ENCODE measurements at regions not wholly inside any gene's neighbourhood (a gene's known extent, or its start where the extent isn't known, plus 50 kb on each side); places are given as distances from the start of the nearest gene placed in this dataset.

- H3K4me3 ChIP-seq (ENCODE audit: low read depth, low read length), result no peak overlapping the region
- TF ChIP-seq, protein P1, sequence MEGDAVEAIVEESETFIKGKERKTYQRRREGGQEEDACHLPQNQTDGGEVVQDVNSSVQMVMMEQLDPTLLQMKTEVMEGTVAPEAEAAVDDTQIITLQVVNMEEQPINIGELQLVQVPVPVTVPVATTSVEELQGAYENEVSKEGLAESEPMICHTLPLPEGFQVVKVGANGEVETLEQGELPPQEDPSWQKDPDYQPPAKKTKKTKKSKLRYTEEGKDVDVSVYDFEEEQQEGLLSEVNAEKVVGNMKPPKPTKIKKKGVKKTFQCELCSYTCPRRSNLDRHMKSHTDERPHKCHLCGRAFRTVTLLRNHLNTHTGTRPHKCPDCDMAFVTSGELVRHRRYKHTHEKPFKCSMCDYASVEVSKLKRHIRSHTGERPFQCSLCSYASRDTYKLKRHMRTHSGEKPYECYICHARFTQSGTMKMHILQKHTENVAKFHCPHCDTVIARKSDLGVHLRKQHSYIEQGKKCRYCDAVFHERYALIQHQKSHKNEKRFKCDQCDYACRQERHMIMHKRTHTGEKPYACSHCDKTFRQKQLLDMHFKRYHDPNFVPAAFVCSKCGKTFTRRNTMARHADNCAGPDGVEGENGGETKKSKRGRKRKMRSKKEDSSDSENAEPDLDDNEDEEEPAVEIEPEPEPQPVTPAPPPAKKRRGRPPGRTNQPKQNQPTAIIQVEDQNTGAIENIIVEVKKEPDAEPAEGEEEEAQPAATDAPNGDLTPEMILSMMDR (IDR thresholded peaks at IDR 0.05; ENCODE audit: insufficient read depth, low read depth, low read length), result no peak
- DNase-seq (ENCODE audit: low read depth), result no peak
These were observed 62.3 kb upstream of the CDH5 start for GRCh38 chr16:66304151-66304550.

DNA sequence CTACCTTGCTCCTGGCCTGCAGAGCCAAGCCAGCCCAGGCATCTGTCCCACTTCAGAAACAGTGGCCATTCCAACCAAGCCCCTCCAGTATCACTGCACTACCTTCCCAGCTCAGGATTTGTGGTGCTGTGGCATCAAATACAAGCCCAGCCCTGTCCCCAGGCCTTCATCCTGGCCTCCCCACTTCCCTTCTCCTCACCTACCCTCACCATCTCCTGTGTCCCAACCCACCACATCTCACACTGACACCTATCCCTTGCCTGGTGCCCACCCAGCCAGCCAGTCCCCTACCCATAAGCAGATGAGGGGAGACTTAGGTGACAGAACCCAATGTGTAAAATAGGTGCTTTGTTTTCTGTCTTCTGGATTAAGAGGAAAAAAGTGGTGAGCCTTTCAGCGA, 66.0 kb upstream of the CDH5 start:
- TF ChIP-seq, protein P1 (IDR thresholded peaks at IDR 0.05; ENCODE audit: insufficient read depth, low read depth, low read length), result no peak
- no peak overlapping the region for H3K4me3 ChIP-seq (ENCODE audit: low read depth, low read length)
- DNase-seq (ENCODE audit: low read depth), result no peak

DNA sequence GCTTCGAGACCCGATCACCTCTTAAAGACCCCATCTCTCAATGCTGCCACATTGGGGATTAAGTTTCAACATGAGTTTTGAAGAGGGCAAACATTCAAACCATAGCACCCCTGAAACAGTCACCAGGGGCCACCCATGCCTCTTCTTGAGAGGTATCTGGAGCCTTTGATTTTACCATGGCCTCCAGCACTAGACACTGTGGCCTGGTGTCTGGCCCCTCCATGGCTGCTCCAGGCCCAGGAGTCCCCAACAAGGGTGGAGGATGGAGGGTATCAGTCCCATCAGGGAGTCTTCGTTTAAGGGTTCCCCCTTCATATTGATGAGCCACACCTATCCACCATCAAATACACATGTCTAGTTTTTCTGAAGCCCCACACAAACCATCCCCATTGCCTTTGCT, 66.5 kb upstream of the CDH5 start:
- DNase-seq (ENCODE audit: low read depth), result no peak
- H3K4me3 ChIP-seq (ENCODE audit: low read depth, low read length), result no peak overlapping the region
- TF ChIP-seq, protein P1 (IDR thresholded peaks at IDR 0.05; ENCODE audit: insufficient read depth, low read depth, low read length), result no peak

DNA sequence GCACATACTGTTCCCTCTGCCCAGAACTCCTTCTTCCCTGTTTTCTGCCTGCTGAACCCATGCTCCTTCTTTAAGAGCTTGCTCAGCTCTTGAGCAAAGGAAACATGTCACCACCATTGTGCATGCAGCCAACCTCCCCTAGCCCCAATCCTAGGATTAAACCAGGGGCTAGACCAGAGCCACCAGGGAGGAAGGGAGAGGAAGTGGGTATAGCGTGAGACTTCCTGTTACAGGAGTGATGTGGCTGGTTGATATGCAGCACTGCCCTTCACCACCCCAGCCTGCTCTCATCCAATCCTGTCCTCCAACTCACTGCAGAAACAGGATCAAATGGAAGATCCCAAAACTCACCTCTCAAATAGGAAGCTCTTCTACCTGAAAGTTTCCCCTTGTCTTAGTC, 67.1 kb upstream of the CDH5 start:
- DNase-seq (ENCODE audit: low read depth), result no peak
- no peak overlapping the region for H3K4me3 ChIP-seq (ENCODE audit: low read depth, low read length)
- TF ChIP-seq, protein P1 (IDR thresholded peaks at IDR 0.05; ENCODE audit: insufficient read depth, low read depth, low read length), result no peak

- H3K4me3 ChIP-seq (ENCODE audit: low read depth, low read length), result no peak overlapping the region
- TF ChIP-seq, protein P1 (IDR thresholded peaks at IDR 0.05; ENCODE audit: insufficient read depth, low read depth, low read length), result no peak
- DNase-seq (ENCODE audit: low read depth), result no peak
These were observed 67.8 kb upstream of the CDH5 start for GRCh38 chr16:66298571-66299120.

GRCh38 chr16:66298006-66298405, 68.5 kb upstream of the CDH5 start:
- H3K4me3 ChIP-seq (ENCODE audit: low read depth, low read length), result no peak overlapping the region
- TF ChIP-seq, protein P1 (IDR thresholded peaks at IDR 0.05; ENCODE audit: insufficient read depth, low read depth, low read length), result no peak
- DNase-seq (ENCODE audit: low read depth), result no peak

GRCh38 chr16:66296591-66296990, 69.9 kb upstream of the CDH5 start:
- TF ChIP-seq, protein P1 (IDR thresholded peaks at IDR 0.05; ENCODE audit: insufficient read depth, low read depth, low read length), result no peak
- DNase-seq (ENCODE audit: low read depth), result no peak
- H3K4me3 ChIP-seq (ENCODE audit: low read depth, low read length), result no peak overlapping the region

All from fibroblast of villous mesenchyme (primary cell).